ENCODE measurements at regions not wholly inside any gene's neighbourhood (a gene's known extent, or its start where the extent isn't known, plus 50 kb on each side); places are given as distances from the start of the nearest gene placed in this dataset.

- peak; percentile 91 for TF ChIP-seq GATA3 (IDR thresholded peaks at IDR 0.05; ENCODE audit: low read depth, low read length)
- TF ChIP-seq GATA2 (IDR thresholded peaks at IDR 0.05; ENCODE audit: low read depth, low read length), result peak; percentile 83
These were observed 1402.6 kb downstream of the MRPL39 start for GRCh38 chr21:24204641-24205040.
